ENCODE measurements at regions not wholly inside any gene's neighbourhood (a gene's known extent, or its start where the extent isn't known, plus 50 kb on each side); places are given as distances from the start of the nearest gene placed in this dataset.

- no peak for DNase-seq
These were observed 72.6 kb downstream of the TENT5C start for GRCh38 chr1:117678246-117678977.

GRCh38 chr1:117679299-117679698 is 73.5 kb downstream of the TENT5C start:
- no peak for DNase-seq

- DNase-seq: no peak
These were observed 74.0 kb downstream of the TENT5C start for GRCh38 chr1:117679868-117680267.

- DNase-seq: no peak
These were observed 74.6 kb downstream of the TENT5C start for GRCh38 chr1:117680316-117681002.

- DNase-seq: no peak
These were observed 75.4 kb downstream of the TENT5C start for GRCh38 chr1:117681093-117681900.

- DNase-seq: no peak
These were observed 76.0 kb downstream of the TENT5C start for GRCh38 chr1:117681901-117682250.

GRCh38 chr1:117682372-117682771 is 76.5 kb downstream of the TENT5C start:
- DNase-seq: no peak

- no peak for DNase-seq
These were observed 77.9 kb downstream of the TENT5C start for GRCh38 chr1:117683571-117684285.

GRCh38 chr1:117685936-117686806 is 80.3 kb downstream of the TENT5C start:
- DNase-seq: no peak

- no peak for DNase-seq
These were observed 81.1 kb downstream of the TENT5C start for GRCh38 chr1:117686907-117687306.

- DNase-seq: no peak
These were observed 84.3 kb downstream of the TENT5C start for GRCh38 chr1:117689997-117690625.

GRCh38 chr1:117691942-117692341 is 86.1 kb downstream of the TENT5C start:
- DNase-seq: no peak

GRCh38 chr1:117694543-117694942 is 88.7 kb downstream of the TENT5C start:
- no peak for DNase-seq

- no peak for DNase-seq
These were observed 90.1 kb downstream of the TENT5C start for GRCh38 chr1:117695796-117696490.

- no peak for DNase-seq
These were observed 90.7 kb downstream of the TENT5C start for GRCh38 chr1:117696561-117696960.

- DNase-seq: no peak
These were observed 91.5 kb downstream of the TENT5C start for GRCh38 chr1:117697220-117697781.

- DNase-seq: no peak
These were observed 92.7 kb downstream of the TENT5C start for GRCh38 chr1:117698398-117699160.

- DNase-seq: no peak
These were observed 94.1 kb downstream of the TENT5C start for GRCh38 chr1:117699953-117700352.

- DNase-seq: no peak
These were observed 96.8 kb downstream of the TENT5C start for GRCh38 chr1:117702654-117703053.

- DNase-seq: no peak
These were observed 101.5 kb downstream of the TENT5C start for GRCh38 chr1:117707371-117707770.
